AG10803 (cell line): ENCODE measurements at regions not wholly inside any gene's neighbourhood (a gene's known extent, or its start where the extent isn't known, plus 50 kb on each side); places are given as distances from the start of the nearest gene placed in this dataset.

ENCODE experiments used
- DNase-seq: peaks from one replicate; pipeline ENCODE4 v3.0.0; 2010; ENCODE audit warnings: low read depth
- H3K4me3 ChIP-seq: 2 replicates; pipeline ENCODE4 v1.5.1; 2011; ENCODE audit warnings: mild to moderate bottlenecking, low read length, control low read depth
- TF ChIP-seq, protein P1 (sequence below): conservative IDR thresholded peaks from 2 replicates; pipeline ENCODE4 v1.5.1; 2011; ENCODE audit warnings: mild to moderate bottlenecking, low read length, control low read depth, inconsistent platforms

DNA sequence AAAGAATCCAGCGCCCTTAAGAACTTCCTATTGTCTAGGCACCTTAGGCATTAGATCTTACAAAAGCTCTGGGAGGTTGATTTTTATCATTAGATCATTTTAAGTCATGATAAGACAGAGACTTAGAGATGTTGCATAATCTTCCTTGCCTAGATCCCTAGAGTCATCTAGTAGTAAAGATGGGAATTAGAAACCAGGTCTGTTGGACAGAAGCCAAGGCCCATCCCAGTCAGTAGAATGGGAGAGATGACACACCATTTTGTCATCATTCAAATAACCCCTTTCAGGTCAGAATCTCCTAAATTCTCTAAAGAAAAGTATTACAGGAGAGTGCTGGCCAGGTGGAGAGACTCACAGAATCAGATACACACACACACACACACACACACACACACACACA, 579.1 kb downstream of the BMP2 start:
- TF ChIP-seq, protein P1, sequence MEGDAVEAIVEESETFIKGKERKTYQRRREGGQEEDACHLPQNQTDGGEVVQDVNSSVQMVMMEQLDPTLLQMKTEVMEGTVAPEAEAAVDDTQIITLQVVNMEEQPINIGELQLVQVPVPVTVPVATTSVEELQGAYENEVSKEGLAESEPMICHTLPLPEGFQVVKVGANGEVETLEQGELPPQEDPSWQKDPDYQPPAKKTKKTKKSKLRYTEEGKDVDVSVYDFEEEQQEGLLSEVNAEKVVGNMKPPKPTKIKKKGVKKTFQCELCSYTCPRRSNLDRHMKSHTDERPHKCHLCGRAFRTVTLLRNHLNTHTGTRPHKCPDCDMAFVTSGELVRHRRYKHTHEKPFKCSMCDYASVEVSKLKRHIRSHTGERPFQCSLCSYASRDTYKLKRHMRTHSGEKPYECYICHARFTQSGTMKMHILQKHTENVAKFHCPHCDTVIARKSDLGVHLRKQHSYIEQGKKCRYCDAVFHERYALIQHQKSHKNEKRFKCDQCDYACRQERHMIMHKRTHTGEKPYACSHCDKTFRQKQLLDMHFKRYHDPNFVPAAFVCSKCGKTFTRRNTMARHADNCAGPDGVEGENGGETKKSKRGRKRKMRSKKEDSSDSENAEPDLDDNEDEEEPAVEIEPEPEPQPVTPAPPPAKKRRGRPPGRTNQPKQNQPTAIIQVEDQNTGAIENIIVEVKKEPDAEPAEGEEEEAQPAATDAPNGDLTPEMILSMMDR, result no peak
- H3K4me3 ChIP-seq, result no peak overlapping the region
- no peak for DNase-seq

DNA sequence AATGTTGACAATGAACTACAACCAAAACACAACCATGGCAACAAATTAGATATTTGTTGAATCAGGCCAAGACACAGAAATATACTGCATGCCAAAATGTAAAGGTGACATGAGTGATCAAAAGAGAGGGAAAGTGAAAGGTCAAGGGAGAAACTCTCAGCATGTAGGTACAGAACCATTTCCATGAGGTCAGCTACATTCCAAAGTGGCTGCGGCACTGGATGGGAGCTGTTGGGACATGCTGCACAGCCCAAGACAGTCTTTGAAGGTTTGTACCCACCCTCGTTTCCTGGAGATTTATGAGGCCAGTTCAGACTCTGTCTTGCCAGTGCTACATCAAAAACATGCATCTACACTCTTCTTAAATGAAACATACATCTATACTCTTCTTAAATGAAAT, 579.9 kb downstream of the BMP2 start:
- no peak overlapping the region for H3K4me3 ChIP-seq
- DNase-seq, result no peak
- TF ChIP-seq, protein P1, result no peak

DNA sequence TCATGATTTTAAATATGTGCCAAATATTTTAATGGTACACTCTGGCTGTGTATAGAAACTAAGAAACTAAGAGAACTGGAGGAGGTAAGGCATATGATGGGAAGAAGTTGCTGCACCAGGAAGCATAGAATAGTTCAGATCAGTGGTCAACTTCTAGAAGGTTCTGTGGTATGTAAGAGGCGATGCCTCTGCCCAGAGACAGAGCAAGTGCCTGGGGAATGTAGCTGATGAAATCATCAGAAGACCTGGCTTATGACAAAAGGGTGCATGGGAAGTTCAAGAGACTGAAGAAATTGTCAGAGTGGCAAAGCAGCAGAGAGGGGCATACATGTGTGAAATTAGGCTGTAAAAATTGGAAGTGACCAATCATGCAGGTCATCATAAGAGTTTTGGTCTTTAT, 580.8 kb downstream of the BMP2 start:
- no peak for DNase-seq
- TF ChIP-seq, protein P1, result no peak
- H3K4me3 ChIP-seq, result no peak overlapping the region

DNA sequence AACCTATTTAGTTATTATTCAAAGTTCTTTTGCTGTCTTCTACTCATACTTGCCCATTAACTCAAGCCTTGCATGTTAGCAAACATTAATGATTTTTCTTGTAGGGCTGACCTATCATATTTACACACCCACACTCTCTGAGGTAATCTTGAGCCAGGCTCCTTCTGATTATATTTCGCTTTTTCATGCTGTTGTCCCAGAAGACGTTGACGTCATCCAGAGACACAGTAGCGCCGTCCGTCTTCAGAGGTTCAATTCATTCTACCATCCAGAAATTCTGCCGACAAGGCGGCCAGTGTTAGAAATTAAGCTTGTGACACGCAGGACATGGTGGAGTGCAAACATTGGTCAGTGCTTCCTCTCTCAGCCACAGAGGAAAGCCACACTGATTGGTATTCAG, 584.7 kb downstream of the BMP2 start:
- DNase-seq, result no peak
- TF ChIP-seq, protein P1, result no peak
- H3K4me3 ChIP-seq, result no peak overlapping the region

DNA sequence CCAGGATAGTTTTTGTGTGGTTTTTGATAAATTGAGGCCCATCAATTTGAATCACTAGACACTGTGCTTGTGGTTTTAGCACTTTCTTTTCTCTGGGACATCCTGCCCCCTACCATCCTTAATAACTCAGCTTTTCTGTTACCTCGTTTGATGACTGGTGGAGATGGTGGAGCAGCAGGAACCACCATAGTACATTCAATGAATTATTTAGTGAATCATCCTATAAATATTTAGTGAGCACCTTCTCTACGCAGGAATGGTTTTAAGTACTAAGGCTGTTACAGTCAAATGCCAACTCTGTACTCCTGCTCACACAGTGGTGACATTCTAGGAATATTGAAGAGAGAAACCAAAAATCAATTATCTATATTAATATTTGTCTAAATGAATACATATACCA, 585.2 kb downstream of the HAO1 start:
- no peak overlapping the region for H3K4me3 ChIP-seq
- TF ChIP-seq, protein P1, result no peak
- DNase-seq, result no peak

DNA sequence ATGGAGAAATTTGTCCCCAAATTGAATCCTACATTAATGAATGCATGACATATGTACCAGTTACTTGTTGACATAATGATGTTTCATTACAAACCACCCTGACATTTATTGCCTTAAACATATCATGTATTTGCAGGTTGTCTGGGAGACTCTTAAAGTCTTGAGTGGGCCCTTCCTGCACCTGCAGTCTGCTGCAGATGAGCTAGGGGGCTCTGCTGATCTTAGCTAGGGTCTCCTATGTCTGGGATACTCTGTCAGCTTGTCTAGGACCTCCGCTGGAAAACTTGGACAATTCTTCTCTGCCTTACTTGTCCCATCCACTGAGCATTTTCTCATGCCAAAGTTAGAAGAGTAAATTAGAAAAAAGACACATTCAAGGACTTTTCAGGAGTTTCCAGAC, 581.6 kb downstream of the HAO1 start:
- TF ChIP-seq, protein P1, result no peak
- no peak for DNase-seq
- no peak overlapping the region for H3K4me3 ChIP-seq

DNA sequence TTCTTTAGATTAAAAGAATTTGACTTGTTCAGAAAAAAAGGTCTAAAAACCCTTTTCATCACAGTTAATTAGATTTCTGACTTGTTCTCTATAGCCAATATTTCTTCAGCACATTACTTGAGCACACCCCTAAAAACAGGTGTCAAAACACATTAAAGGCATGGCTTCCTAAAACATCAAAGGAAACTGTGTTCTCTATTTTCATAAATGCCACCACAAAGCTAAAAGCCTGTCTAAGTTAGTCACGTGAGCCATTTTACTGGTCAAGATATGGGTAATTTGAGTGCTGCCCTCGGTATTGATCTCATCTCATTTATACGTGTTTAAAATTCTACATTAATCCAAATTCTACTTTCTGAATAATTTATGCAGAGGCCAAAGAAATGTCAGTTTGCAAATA, 580.5 kb downstream of the HAO1 start:
- DNase-seq, result no peak
- no peak overlapping the region for H3K4me3 ChIP-seq
- TF ChIP-seq, protein P1, result no peak
